HCEC 1CT (cell line): ENCODE measurements at regions not wholly inside any gene's neighbourhood (a gene's known extent, or its start where the extent isn't known, plus 50 kb on each side); places are given as distances from the start of the nearest gene placed in this dataset.

Source experiments
- DNase-seq: peaks from one replicate; pipeline ENCODE4 v3.0.0-alpha.2; 2017

- DNase-seq: no peak
Measured at GRCh38 chr5:91741764-91742505, 358.8 kb upstream of the ARRDC3 start.

- DNase-seq: no peak
Measured at GRCh38 chr5:91730026-91730425, 346.9 kb upstream of the ARRDC3 start.

GRCh38 chr5:91727463-91727862 lies 344.3 kb upstream of the ARRDC3 start:
- DNase-seq: no peak

GRCh38 chr5:91722736-91723467 lies 339.8 kb upstream of the ARRDC3 start:
- no peak for DNase-seq

- DNase-seq: peak; percentile 56
Measured at GRCh38 chr5:91712718-91713117, 329.6 kb upstream of the ARRDC3 start.

- peak; percentile 13 for DNase-seq
Measured at GRCh38 chr5:91707521-91707841, 324.4 kb upstream of the ARRDC3 start.

GRCh38 chr5:91706785-91707520 lies 323.8 kb upstream of the ARRDC3 start:
- DNase-seq: peak; percentile 51

GRCh38 chr5:91703128-91703527 lies 320.0 kb upstream of the ARRDC3 start:
- no peak for DNase-seq

- no peak for DNase-seq
Measured at GRCh38 chr5:91699429-91699828, 316.3 kb upstream of the ARRDC3 start.

- no peak for DNase-seq
Measured at GRCh38 chr5:91691592-91691991, 308.5 kb upstream of the ARRDC3 start.

- DNase-seq: peak; percentile 43
Measured at GRCh38 chr5:91690921-91691320, 307.8 kb upstream of the ARRDC3 start.

- DNase-seq: no peak
Measured at GRCh38 chr5:91687430-91687829, 304.3 kb upstream of the ARRDC3 start.

- no peak for DNase-seq
Measured at GRCh38 chr5:91684625-91685024, 301.5 kb upstream of the ARRDC3 start.

- DNase-seq: no peak
Measured at GRCh38 chr5:91670563-91670962, 287.4 kb upstream of the ARRDC3 start.

GRCh38 chr5:91670122-91670521 lies 287.0 kb upstream of the ARRDC3 start:
- DNase-seq: no peak

- DNase-seq: no peak
Measured at GRCh38 chr5:91668261-91668660, 285.1 kb upstream of the ARRDC3 start.

- DNase-seq: no peak
Measured at GRCh38 chr5:91652678-91653077, 269.6 kb upstream of the ARRDC3 start.

GRCh38 chr5:91651704-91652103 lies 268.6 kb upstream of the ARRDC3 start:
- DNase-seq: no peak

GRCh38 chr5:91645347-91645746 lies 262.2 kb upstream of the ARRDC3 start:
- DNase-seq: no peak

- peak; percentile 17 for DNase-seq
Measured at GRCh38 chr5:91643797-91644196, 260.7 kb upstream of the ARRDC3 start.

- DNase-seq: no peak
Measured at GRCh38 chr5:91642581-91642980, 259.5 kb upstream of the ARRDC3 start.

- peak; percentile 59 for DNase-seq
Measured at GRCh38 chr5:91641730-91642350, 258.7 kb upstream of the ARRDC3 start.

- no peak for DNase-seq
Measured at GRCh38 chr5:91639744-91640143, 256.6 kb upstream of the ARRDC3 start.
